OCI-LY7 (cell line): ENCODE measurements at regions not wholly inside any gene's neighbourhood (a gene's known extent, or its start where the extent isn't known, plus 50 kb on each side); places are given as distances from the start of the nearest gene placed in this dataset. TPM values are rescaled to one million over a fixed set of nuclear protein-coding genes. Genes with fewer than 3 reads are reported as not detected.

Source experiments
- small RNA-seq: library from RNA; depleted of rRNA; stranded (forward); fragments of <200 nt; gene quantifications from one replicate; pipeline ENCODE3, GENCODE V24; 2014

Small RNA genes in the stretch of these regions (small RNA-seq; reads per million reads assigned to genes)
- not detected for gene AL359920.1
